Osteocyte (in vitro differentiated cells): ENCODE measurements at regions not wholly inside any gene's neighbourhood (a gene's known extent, or its start where the extent isn't known, plus 50 kb on each side); places are given as distances from the start of the nearest gene placed in this dataset.
"Not testable (repeated sequence)": the region's sequence is repeated elsewhere in the genome, so short reads cannot be mapped to it uniquely, and the experiment has no call there.

Source experiments
- DNase-seq: peaks from one replicate; pipeline ENCODE4 v3.0.0; 2021; ENCODE audit warnings: mixed read lengths; ENCODE audit not compliant: unreplicated experiment; ENCODE audit errors: extremely low spot score
- H3K27ac Mint-ChIP-seq: one replicate; pipeline ENCODE4 v1.8.0; 2021; ENCODE audit warnings: mild to moderate bottlenecking, mixed read lengths; ENCODE audit not compliant: unreplicated experiment
- H3K27me3 Mint-ChIP-seq: one replicate; pipeline ENCODE4 v1.8.0; 2021; ENCODE audit warnings: mixed read lengths; ENCODE audit not compliant: unreplicated experiment
- H3K36me3 Mint-ChIP-seq: one replicate; pipeline ENCODE4 v1.8.0; 2021; ENCODE audit warnings: mixed read lengths; ENCODE audit not compliant: unreplicated experiment
- H3K4me1 Mint-ChIP-seq: one replicate; pipeline ENCODE4 v1.8.0; 2021; ENCODE audit warnings: mixed read lengths; ENCODE audit not compliant: unreplicated experiment
- H3K4me3 Mint-ChIP-seq: one replicate; pipeline ENCODE4 v1.8.0; 2021; ENCODE audit warnings: mild to moderate bottlenecking, moderate library complexity, mixed read lengths; ENCODE audit not compliant: unreplicated experiment
- H3K9me3 Mint-ChIP-seq: one replicate; pipeline ENCODE4 v1.8.0; 2021; ENCODE audit warnings: mixed read lengths; ENCODE audit not compliant: unreplicated experiment
- CTCF ChIP-seq: fragments of 200-600 bp; sonication (generic); IDR thresholded peaks from 2 replicates; pipeline ENCODE4 v1.5.0; 2021; ENCODE audit warnings: antibody characterized with exemption, mild to moderate bottlenecking, moderate library complexity

GRCh38 chr20:20791664-20792568, 79.5 kb upstream of the RALGAPA2 start:
- H3K27ac Mint-ChIP-seq: no peak overlapping the region
- H3K4me1 Mint-ChIP-seq: no peaks in the 10 kb centered on the region
- no peak overlapping the region for H3K4me3 Mint-ChIP-seq
- DNase-seq: no peak
- H3K27me3 Mint-ChIP-seq: no peaks in the 10 kb centered on the region
- TF ChIP-seq CTCF: no peak
- H3K9me3 Mint-ChIP-seq: peaks cover 5% of the 10 kb centered on the region
- no peaks in the 10 kb centered on the region for H3K36me3 Mint-ChIP-seq

- Mint-ChIP-seq H3K36me3 (no peaks in the 10 kb centered on the region), H3K4me1 (no peaks in the 10 kb centered on the region), H3K27me3 (no peaks in the 10 kb centered on the region), H3K4me3 (no peak overlapping the region), H3K27ac (no peak overlapping the region), H3K9me3 (peaks cover 5% of the 10 kb centered on the region)
- TF ChIP-seq CTCF: no peak
- DNase-seq: no peak
Observed at GRCh38 chr20:20788308-20788707, 75.9 kb upstream of the RALGAPA2 start.

DNA sequence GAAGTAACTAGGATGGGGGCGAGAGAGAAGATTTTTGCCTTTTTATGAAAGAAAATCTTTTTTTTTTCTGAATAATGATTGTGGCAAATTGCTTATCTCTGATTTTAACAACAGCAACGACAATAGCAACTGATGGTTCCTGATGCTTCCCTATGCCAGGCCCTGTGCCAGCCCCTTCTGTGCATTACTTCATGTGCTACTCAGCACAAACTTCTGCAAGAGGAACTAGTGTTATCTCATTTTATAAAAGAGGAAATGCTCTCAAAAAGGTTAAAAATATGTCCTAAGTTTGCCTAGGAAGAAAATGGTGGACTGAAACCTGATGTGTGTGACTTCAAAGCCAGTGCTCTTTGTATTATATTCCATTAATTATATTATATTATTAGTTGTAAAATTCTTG, 74.0 kb upstream of the RALGAPA2 start:
- Mint-ChIP-seq H3K27ac (no peak overlapping the region), H3K4me1 (no peaks in the 10 kb centered on the region), H3K36me3 (no peaks in the 10 kb centered on the region), H3K4me3 (no peak overlapping the region), H3K27me3 (no peaks in the 10 kb centered on the region), H3K9me3 (peaks cover 5% of the 10 kb centered on the region)
- TF ChIP-seq CTCF: no peak
- no peak for DNase-seq

DNA sequence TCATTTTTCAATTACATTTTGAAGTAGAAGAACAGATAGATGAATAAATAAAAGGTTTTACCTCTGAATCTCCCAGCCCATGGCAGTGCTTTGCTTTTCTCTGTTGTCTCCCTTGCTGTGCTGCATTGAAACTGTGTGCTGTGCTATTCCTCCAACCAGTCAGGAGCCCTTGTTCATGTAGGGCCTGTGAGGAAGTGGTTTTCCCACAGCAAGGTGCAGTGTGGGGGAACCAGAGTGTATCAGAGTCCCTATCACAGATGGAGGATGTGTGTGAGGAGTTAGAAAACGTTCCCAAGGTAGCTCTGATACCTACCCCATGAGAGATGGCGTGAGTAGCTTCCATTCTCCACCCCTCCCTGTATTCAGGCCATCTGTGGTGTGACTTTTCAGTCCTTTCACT, 72.8 kb upstream of the RALGAPA2 start:
- no peak overlapping the region for H3K27ac Mint-ChIP-seq
- no peaks in the 10 kb centered on the region for H3K36me3 Mint-ChIP-seq
- no peaks in the 10 kb centered on the region for H3K4me1 Mint-ChIP-seq
- H3K27me3 Mint-ChIP-seq: no peaks in the 10 kb centered on the region
- no peak overlapping the region for H3K4me3 Mint-ChIP-seq
- TF ChIP-seq CTCF: no peak
- DNase-seq: no peak
- H3K9me3 Mint-ChIP-seq: peaks cover 5% of the 10 kb centered on the region

GRCh38 chr20:20784450-20784849, 72.0 kb upstream of the RALGAPA2 start:
- not testable (repeated sequence) for DNase-seq, H3K9me3 Mint-ChIP-seq, H3K36me3 Mint-ChIP-seq, H3K4me1 Mint-ChIP-seq, H3K27ac Mint-ChIP-seq, H3K4me3 Mint-ChIP-seq, H3K27me3 Mint-ChIP-seq
